Umbilical cord (tissue), 1 donor: ENCODE measurements at regions not wholly inside any gene's neighbourhood (a gene's known extent, or its start where the extent isn't known, plus 50 kb on each side); places are given as distances from the start of the nearest gene placed in this dataset.
A peak's percentile ranks its signal among the peaks of the same experiment; 100 is the strongest.
"Not testable (repeated sequence)": the region's sequence is repeated elsewhere in the genome, so short reads cannot be mapped to it uniquely, and the experiment has no call there.

Experiments used
- DNase-seq: peaks from one replicate; pipeline ENCODE4 v3.0.0-alpha.2; 2015; ENCODE audit warnings: low spot score

GRCh38 chr7:101743241-101743994 lies 74.0 kb upstream of the CUX1 start:
- DNase-seq, result peak; percentile 74

DNA sequence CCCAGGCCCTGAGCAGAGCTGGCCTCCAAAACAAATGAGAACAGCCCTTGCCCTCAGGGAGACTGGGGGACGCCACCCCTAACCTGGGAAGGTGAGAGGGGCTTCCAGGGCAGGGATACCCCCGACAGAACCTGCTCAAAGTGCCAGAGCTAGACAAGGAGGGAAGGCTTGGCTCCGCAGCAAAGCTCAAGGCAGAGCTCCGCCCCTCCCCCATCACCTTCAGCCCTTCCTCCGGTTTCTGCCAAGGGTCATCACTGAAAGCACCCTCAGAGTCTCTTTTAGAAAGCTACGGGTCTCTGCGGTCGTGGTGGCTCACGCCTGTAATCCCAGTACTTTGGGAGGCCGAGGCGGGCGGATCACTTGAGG lies 73.4 kb upstream of the CUX1 start:
- DNase-seq, result no peak

DNA sequence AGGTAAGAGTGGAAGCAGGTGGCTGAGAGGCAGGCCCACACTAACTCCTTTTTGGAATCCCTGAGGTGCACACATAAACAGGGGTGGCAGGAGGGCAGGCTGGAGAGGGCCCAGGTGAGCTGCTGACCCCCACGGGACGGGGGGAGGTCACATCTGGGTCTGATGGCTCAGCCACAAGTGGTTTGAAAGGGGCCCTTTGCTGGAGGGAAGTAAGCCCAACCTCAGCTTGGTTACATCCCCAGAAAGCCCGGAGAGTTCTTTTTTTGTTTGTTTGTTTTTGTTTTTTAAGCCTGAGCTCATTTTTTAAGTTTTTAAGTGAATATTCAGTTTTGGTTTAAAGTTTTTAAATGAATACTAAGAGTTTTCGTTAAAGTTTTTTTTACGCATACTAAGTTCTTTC lies 72.8 kb upstream of the CUX1 start:
- no peak for DNase-seq

DNA sequence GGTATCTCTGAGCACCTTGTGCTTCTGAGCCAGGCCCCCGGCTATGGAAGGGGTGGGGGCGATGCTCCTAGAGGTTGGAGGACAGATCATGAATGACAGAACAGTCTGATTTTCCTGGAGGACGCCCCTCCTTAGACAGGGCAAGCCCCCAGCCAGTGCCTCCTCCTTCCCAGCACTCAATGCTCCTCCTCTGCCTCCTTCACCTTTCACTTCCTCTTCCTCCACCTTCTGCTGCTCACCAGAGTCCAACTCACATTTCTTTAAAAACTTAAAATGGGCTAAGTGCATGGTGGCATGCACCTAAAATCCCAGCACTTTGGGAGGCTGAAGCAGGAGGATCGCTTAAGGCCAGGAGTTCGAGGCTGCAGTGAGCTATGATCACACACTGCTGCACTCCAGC lies 71.1 kb upstream of the CUX1 start:
- DNase-seq, result no peak

DNA sequence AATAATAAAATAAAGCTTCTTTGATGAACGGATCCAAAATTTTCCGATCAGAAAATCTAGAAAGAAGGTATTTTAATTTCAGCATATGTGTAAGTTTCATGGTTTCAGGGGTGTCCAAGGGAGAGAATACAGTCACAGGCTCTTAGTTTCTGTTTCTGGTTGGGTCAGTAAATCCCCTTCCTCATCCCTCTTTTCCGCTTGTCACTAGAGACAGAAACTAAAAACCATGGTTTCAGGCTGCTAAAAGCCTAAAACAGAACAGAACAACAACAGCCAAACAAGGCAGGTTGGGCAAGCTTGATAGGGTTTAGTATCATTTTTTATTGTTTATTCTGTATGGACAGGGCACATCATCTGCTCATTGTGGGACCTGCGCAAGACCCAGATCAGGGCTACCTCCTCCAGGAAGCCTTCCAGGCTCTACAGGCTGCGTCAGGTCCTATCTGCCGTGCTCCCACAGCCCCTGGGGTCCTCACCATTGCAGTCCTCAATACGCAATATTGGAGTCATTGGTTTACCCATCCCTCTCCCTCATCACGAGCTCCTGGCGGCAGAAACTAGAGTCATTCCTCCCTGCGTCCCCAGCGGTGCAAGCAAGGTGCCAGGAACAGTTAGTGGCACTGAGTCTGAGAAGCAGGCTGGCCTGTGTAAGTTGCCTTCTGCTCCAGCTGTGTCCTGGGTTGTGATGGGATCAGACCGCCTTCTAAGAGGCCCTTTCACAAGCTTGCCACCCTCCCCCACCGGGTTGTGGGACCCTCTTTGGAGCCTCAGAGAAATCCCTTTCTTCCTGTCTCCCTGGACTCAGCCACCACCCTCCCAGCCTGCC lies 70.2 kb upstream of the CUX1 start:
- DNase-seq, result no peak

GRCh38 chr7:101747879-101748345 lies 69.5 kb upstream of the CUX1 start:
- DNase-seq, result peak; percentile 82

- no peak for DNase-seq
These were observed 67.5 kb upstream of the CUX1 start for GRCh38 chr7:101749891-101750290.

GRCh38 chr7:101753316-101753715 lies 64.1 kb upstream of the CUX1 start:
- DNase-seq, result no peak

DNA sequence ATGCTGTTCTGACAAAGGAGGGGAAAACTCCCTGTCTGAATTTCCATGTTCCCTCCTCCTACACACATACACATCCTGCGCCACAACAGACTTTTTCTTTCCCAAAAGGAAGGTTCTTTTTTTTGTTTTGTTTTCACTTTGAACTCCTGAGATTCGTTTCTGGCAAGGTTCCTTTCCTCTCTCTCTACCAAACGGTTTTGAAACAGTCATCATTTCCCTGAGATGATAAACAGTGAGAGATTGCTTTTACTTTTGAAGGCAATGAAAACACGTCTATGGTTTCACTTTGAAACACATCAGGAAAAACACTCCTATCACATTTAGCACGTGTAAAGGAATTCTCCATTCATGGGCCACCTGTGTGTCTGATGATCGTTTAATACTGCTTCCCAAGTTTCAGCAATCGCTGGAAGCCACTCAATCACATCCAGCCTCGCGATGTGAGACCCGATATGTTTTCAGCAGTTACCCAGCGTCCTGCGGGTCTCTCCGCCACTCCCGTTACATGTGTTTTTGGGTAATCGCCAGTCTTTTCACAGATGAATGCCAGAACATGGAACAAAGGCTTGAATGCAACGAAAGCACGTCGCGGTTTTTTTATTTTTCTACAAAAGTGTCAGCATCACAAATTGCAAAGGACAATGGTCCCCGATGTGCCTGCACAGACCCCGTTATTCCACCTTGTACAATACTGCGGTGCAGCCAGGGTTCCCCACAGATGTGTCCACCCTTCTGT lies 62.8 kb upstream of the CUX1 start:
- DNase-seq, result peak; percentile 65

GRCh38 chr7:101757879-101758278 lies 59.5 kb upstream of the CUX1 start:
- no peak for DNase-seq

- not testable (repeated sequence) for DNase-seq
These were observed 58.9 kb upstream of the CUX1 start for GRCh38 chr7:101758519-101758918.

GRCh38 chr7:101764221-101764620 lies 53.2 kb upstream of the CUX1 start:
- DNase-seq, result no peak

- DNase-seq, result no peak
These were observed 49.9 kb upstream of the CUX1 start for GRCh38 chr7:101767544-101767943.
